GF-D8 (cell line): ENCODE measurements at regions not wholly inside any gene's neighbourhood (a gene's known extent, or its start where the extent isn't known, plus 50 kb on each side); places are given as distances from the start of the nearest gene placed in this dataset.

Experiments
- DNase-seq: peaks from one replicate; lab custom pipeline; 2025; lab: John Stamatoyannopoulos, UW

- DNase-seq = no peak
Observed at GRCh38 chr1:101290922-101291561, 54.2 kb downstream of the S1PR1 start.

- peak; percentile 77 for DNase-seq
Observed at GRCh38 chr1:101291562-101292380, 55.0 kb downstream of the S1PR1 start.

GRCh38 chr1:101293461-101294051 lies 56.7 kb downstream of the S1PR1 start:
- DNase-seq = no peak

GRCh38 chr1:101295209-101295608 lies 58.4 kb downstream of the S1PR1 start:
- no peak for DNase-seq

- no peak for DNase-seq
Observed at GRCh38 chr1:101298663-101299062, 61.8 kb downstream of the S1PR1 start.

- DNase-seq = no peak
Observed at GRCh38 chr1:101299141-101299540, 62.3 kb downstream of the S1PR1 start.

- DNase-seq = no peak
Observed at GRCh38 chr1:101299710-101300109, 62.9 kb downstream of the S1PR1 start.

DNA sequence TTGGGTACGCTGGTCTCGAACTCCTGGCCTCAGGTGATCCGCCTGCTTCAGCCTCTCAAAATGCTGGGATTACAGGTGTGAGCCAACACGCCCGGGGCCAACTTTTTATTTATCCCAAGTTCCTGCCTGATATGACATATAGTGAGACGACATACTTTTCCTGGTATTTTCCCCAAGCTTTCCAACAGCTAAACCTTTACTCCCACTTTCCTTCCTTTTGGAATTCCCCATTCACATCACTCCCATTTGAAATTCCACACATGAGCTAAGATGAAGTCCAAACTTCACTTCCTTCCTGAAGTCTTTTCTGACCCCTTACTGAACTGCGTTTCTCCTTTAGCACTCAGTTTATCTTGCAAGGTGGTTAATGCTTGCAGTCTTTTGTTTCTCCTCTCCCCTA lies 64.1 kb downstream of the S1PR1 start:
- DNase-seq = no peak

DNA sequence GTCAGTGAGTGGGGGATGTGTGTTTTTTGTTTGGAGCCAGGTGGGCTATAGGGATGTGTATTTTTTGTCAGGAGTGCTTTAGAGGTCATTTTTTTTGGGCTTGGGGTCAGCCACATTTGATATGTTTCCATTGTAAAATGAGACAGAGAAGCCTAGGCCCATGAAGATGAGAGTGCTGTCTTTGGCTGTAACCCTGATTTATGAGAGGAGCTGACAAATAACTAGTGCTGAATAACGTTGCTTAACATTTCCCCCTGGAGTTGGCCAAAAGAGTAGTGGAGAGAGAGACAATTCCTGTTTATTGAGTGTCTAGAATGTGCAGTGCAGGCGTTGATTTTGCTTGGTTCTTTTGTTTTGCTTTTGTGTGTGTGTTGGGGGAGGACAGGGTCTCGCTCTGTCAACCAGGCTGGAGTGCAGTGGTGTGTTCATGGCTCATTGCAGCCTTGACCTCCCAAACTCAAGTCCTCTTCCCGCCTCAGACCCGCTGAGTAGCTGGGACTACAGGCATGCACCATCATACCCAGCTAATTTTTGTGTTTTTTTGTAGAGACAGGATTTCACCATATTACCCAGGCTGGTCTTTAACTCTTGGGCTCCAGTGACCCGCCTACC lies 64.7 kb downstream of the S1PR1 start:
- no peak for DNase-seq

DNA sequence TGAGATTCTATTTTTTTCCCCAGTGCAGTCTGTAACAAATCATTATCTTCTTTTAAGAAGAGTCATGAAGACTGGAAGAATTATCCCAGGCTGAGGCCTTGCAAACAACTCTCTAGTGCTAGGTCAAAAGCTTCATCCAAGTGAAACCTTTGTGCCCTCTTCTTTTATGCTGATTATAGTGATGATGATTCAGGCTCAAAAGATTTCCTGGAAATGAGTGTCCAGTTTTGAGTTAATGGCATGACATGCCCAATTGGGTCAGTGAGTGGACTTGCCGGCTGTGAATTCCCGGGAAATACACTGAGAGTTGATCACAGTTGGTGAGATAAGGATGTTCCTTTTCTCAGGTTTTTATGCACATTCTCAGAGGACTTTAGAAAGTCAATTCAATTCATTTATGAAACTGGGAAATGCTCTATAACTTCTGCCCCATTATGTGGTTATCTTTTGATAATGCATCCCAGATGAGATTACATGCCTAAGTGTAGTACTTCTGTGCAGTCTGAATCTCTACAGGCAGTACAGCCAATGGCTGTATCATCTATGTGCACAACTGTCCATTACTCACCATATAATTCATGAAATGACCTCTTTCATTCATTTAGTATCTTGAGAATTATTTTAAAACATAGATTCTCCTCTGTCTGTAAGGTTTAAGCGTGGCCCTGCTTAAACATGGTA lies 66.2 kb downstream of the S1PR1 start:
- DNase-seq = no peak

DNA sequence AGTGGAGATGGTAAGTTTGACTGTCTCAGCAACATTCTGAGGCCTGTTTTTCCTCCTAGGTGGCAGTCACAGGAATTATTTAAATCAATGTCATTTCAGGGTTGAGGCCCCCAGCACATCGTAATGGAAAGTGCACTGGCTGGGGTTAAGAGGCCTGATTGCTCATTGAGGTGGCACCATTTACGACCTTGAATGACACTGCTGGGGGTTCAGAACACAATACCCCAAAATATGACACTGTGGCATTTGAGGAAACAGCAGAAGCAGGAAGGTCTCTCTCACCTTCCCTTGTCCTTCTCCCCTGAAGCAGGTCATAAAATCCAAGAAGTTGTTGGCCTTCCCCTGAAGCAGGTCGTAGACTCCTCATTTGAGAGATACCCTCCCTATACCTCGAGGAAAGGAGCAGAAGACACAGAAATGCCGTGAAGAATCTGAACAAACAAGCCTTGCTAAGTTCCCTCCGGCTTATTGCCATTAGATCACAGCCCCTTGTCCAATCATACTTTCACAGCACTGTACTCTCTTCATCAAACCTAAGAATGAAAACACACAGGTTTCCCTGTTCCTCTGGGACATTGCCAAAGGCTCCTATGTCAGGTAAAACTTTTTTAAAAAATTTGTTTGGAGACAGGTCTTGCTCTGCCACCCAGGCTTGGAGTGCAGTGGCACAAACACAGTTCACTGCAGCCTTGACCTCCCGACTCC lies 71.3 kb downstream of the S1PR1 start:
- no peak for DNase-seq

DNA sequence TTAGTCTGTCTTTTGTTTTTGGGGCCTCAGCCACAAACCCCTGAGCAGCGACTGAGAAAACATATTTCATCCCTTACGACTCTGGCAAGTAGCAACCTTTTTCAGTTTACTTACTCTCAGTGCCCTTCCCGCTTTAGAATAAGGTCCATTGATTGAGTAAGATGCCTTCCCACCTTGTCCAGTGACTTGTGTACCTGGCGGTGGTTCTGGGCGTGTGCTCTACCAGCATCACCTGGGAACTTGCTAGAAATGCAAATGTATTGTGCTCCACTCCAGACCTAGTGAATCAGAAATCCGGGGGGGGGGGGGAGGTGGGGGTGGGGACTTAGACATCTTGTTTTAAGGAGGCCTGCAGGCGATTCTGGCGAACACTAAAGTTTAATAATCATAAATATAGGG lies 72.1 kb downstream of the S1PR1 start:
- no peak for DNase-seq

- no peak for DNase-seq
Observed at GRCh38 chr1:101309334-101310311, 72.8 kb downstream of the S1PR1 start.

- DNase-seq = no peak
Observed at GRCh38 chr1:101310506-101310905, 73.7 kb downstream of the S1PR1 start.

- DNase-seq = no peak
Observed at GRCh38 chr1:101311146-101311920, 74.5 kb downstream of the S1PR1 start.

DNA sequence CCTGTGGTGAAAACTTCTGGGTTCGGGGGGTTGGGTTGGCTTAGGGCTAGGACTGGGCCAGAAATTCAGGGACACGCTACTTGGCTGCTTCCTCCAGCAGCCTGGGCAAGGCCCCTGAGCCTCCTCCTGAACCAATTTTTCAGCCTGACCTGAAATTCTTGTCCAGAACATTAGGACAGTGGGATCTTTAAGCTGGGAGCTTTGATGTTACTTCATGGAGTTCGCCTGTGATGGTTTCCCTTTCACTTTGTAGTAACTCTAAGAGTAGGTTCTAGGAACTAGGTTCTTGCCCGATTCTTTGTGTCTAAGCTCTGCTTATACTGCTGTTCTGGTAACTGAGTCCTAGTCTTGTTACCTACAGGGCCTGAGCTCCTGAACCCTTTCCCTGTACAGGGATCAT lies 75.3 kb downstream of the S1PR1 start:
- DNase-seq = no peak

GRCh38 chr1:101313356-101313755 lies 76.5 kb downstream of the S1PR1 start:
- DNase-seq = no peak

DNA sequence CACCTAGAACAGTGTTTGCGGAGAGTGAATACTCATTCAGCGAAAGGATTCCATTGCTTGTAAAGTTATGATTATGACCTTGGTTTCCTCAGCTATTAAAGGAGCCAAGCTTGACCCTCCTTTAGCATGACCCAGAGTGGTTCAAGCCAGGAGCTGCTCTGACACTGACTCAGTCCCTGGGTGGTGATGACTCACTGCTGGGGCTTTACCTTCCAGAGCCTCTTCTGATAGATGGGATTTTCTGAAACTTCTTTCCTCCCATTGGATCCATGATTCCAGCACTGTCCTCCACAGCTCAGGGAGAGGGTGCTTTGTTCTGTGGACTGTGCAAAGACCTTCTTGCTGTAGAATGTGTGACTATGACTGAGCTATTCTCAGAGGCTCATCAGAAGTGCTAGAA lies 77.4 kb downstream of the S1PR1 start:
- DNase-seq = no peak

- no peak for DNase-seq
Observed at GRCh38 chr1:101316256-101316655, 79.4 kb downstream of the S1PR1 start.

- DNase-seq = no peak
Observed at GRCh38 chr1:101316799-101317198, 80.0 kb downstream of the S1PR1 start.
